PFSK-1 (cell line): ENCODE measurements at regions not wholly inside any gene's neighbourhood (a gene's known extent, or its start where the extent isn't known, plus 50 kb on each side); places are given as distances from the start of the nearest gene placed in this dataset.

ENCODE experiments used
- FOXP2 ChIP-seq: optimal IDR thresholded peaks from 2 replicates; pipeline ENCODE3; 2011; ENCODE audit warnings: borderline replicate concordance, control low read depth, inconsistent platforms; ENCODE audit not compliant: insufficient read depth; ENCODE audit errors: extremely low read length, extremely low read depth
- POLR2AphosphoS5 ChIP-seq: IDR thresholded peaks from 2 replicates; pipeline ENCODE4 v1.6.1; 2012; ENCODE audit warnings: low read depth, mild to moderate bottlenecking, control low read depth, low read length, moderate library complexity
- REST ChIP-seq, 2 experiments: IDR thresholded peaks; 2 replicates each; pipeline versions ENCODE4 v1.6.1 to v1.8.0; 2011 to 2012; ENCODE audit warnings: low read depth in 2 of 2, low read length in 2 of 2, control low read depth in 1 of 2, inconsistent platforms in 1 of 2, mild to moderate bottlenecking in 1 of 2, moderate library complexity in 1 of 2; ENCODE audit not compliant: insufficient read depth in 1 of 2
- SIN3A ChIP-seq: IDR thresholded peaks from 2 replicates; pipeline ENCODE4 v1.6.1; 2012; ENCODE audit warnings: mild to moderate bottlenecking, low read length, moderate library complexity, borderline replicate concordance; ENCODE audit not compliant: insufficient read depth
- TAF1 ChIP-seq: IDR thresholded peaks from 2 replicates; pipeline ENCODE4 v1.6.1; 2012; ENCODE audit warnings: low read length, control low read depth, borderline replicate concordance; ENCODE audit not compliant: insufficient read depth

GRCh38 chr2:59083075-59083828 lies 842.1 kb upstream of the FANCL start:
- TF ChIP-seq SIN3A (no peak), POLR2AphosphoS5 (no peak), TAF1 (no peak), REST (IDR thresholded peaks at IDR 0.05; ENCODE audit: insufficient read depth in 1 of 2, low read depth in 2 of 2, low read length in 2 of 2) (no peak), FOXP2 (no peak)

GRCh38 chr2:59082657-59083056 lies 841.5 kb upstream of the FANCL start:
- TF ChIP-seq TAF1: no peak
- no peak for TF ChIP-seq POLR2AphosphoS5
- no peak for TF ChIP-seq SIN3A
- no peak for TF ChIP-seq REST (IDR thresholded peaks at IDR 0.05; ENCODE audit: insufficient read depth in 1 of 2, low read depth in 2 of 2, low read length in 2 of 2)
- TF ChIP-seq FOXP2: no peak

GRCh38 chr2:59080451-59081181 lies 839.5 kb upstream of the FANCL start:
- TF ChIP-seq SIN3A: no peak
- no peak for TF ChIP-seq FOXP2
- TF ChIP-seq POLR2AphosphoS5: no peak
- no peak for TF ChIP-seq TAF1
- TF ChIP-seq REST (IDR thresholded peaks at IDR 0.05; ENCODE audit: insufficient read depth in 1 of 2, low read depth in 2 of 2, low read length in 2 of 2): no peak

- TF ChIP-seq POLR2AphosphoS5: no peak
- no peak for TF ChIP-seq FOXP2
- no peak for TF ChIP-seq SIN3A
- no peak for TF ChIP-seq REST (IDR thresholded peaks at IDR 0.05; ENCODE audit: insufficient read depth in 1 of 2, low read depth in 2 of 2, low read length in 2 of 2)
Measured at GRCh38 chr2:59077981-59078531, 836.9 kb upstream of the FANCL start.
